ENCODE measurements at regions not wholly inside any gene's neighbourhood (a gene's known extent, or its start where the extent isn't known, plus 50 kb on each side); places are given as distances from the start of the nearest gene placed in this dataset.

- TF ChIP-seq CTCF (conservative IDR thresholded peaks at IDR 0.05; ENCODE audit: low read length) (no peak), EZH2phosphoT487 (IDR thresholded peaks at IDR 0.05; ENCODE audit: borderline replicate concordance, low read depth, low read length) (no peak)
Measured at GRCh38 chr6:7016226-7016625, 91.5 kb upstream of the RREB1 start.
